Activated CD8-positive, alpha-beta memory T cell treated with anti-CD3 and anti-CD28 coated beads, Interleukin-2, amount 50 U/mL, for 48 hours (primary cell): ENCODE measurements at regions not wholly inside any gene's neighbourhood (a gene's known extent, or its start where the extent isn't known, plus 50 kb on each side); places are given as distances from the start of the nearest gene placed in this dataset.

ENCODE experiments used
- DNase-seq: peaks from one replicate; pipeline ENCODE4 v3.0.0-alpha.2; 2020

GRCh38 chr2:191516260-191516659 is 161.7 kb upstream of the NABP1 start:
- no peak for DNase-seq

GRCh38 chr2:191521608-191522208 is 156.2 kb upstream of the NABP1 start:
- DNase-seq: no peak

DNA sequence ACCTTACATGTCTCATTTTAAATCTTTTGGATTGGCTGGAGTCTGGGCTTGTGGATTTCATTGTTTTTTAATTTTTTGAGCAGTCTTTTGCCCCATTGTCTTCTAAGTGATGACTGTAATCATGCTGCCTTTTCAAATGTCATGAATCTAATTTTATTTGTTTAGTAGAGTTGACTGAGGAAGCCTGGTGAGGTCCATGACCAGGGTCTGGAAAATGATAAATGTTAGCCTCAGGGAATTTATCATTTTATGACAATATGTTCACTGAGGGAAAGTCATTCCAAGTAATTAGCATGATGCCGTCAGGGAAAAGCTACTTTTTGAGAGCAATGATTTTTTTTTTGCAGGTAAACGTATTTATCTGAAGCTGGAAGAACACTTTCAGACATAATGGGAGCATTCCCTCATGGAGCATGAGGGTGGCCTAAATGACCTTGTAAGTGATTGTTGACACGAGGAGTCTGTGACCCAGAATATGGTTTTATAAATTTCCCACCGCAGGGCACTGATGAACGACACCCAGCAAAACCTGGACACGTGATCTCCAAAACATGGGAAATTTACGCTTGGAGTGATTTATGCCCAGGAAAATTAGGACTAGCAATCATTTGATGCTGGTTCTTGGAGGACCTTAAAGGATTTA is 155.3 kb upstream of the NABP1 start:
- no peak for DNase-seq

- DNase-seq: no peak
Observed at GRCh38 chr2:191526091-191526490, 151.8 kb upstream of the NABP1 start.

- DNase-seq: no peak
Observed at GRCh38 chr2:191526536-191526935, 151.4 kb upstream of the NABP1 start.

DNA sequence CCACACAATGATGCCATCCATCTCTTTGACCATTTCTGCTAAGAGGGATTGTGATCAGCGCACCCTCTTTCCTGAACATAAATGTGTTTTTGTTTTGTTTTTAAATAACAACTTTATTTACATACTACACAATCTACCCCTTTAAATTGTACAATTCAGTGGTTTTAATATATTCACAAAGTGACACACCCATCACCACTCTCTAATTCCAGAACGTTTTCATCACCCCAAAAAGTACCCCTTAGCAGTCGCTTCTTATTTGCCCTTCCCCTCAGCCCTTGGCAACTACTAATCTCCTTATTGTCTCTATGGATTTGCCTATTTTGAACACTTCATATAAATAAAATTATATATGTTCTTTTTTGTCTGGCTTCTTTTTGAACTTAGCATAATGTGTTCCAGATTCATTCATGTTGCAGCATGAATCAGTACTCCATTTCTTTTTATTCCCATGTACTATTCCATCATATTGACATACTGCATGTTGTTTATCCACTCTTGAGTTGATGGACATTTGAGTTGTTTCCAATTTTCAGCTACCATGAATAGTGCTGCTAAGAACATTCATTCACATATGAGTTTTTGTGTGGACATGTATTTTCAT is 150.9 kb upstream of the NABP1 start:
- no peak for DNase-seq

- no peak for DNase-seq
Observed at GRCh38 chr2:191530618-191531017, 147.3 kb upstream of the NABP1 start.

- no peak for DNase-seq
Observed at GRCh38 chr2:191533693-191534180, 144.2 kb upstream of the NABP1 start.

GRCh38 chr2:191537921-191538320 is 140.0 kb upstream of the NABP1 start:
- no peak for DNase-seq

DNA sequence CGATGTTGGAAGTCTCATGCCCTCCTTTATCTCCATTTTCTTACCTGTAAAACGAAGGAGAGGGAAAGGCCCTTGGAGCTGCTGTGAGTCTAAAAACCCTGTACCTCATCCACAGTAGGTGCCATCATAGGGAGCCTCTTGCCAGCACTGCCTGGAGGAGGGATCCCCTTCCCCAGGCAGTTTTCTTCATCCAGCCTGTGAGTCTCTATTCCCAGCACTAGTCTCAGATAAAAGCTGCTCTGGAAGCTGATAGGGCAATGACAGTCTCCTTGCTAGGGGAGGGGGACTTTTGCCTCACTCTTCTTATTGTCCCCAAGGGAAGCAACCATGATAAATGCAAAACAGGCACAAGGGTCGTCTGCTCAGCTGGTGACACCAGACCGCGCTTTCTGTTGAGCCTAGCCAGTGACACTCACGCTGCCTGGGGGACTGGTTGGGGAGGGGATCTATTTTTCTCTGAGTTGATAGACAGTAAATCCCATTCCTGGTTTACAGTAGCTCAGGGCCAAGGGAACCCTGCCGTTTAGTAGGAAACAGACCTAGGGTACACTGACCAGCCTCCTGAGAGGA is 139.5 kb upstream of the NABP1 start:
- no peak for DNase-seq

DNA sequence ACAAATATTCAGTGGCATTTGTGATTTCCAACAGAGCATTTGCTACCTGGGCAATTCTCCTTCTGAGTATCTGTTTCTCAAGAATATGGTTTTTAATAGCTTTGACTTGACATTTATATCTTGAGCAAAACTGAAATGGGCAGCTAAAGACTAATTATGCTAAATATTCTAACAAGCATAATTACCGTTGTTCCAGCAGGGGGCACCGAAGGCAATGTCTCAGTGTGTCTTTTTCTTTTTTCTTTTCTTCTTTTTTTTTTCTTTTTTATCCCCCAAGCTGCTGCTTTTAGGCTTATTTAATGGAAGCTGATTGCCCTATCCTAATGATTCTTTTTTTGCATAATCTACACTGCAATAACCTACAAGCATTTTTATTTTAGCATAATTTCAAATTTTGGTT is 138.9 kb upstream of the NABP1 start:
- DNase-seq: no peak

DNA sequence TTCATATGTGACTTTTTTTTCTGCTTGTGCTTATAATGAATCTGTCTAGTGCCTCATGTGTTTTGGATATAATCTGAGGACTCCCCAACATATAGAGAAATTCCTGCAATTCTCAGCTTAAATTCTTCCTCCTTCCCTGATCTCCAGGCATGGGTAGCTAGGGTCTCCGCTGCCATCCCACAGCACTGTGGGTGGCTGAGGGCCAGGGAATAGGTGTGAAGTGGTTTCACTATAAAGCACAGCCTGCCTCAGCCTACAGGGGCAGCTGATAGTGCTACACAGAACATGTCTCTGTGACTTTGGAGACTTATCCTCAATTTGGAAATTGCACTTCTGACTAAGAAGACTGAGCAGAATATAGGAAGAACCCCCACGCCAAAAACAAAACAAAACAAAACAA is 137.3 kb upstream of the NABP1 start:
- DNase-seq: no peak

GRCh38 chr2:191543708-191544107 is 134.2 kb upstream of the NABP1 start:
- no peak for DNase-seq

- no peak for DNase-seq
Observed at GRCh38 chr2:191544461-191545062, 133.4 kb upstream of the NABP1 start.

- no peak for DNase-seq
Observed at GRCh38 chr2:191545361-191545760, 132.6 kb upstream of the NABP1 start.

DNA sequence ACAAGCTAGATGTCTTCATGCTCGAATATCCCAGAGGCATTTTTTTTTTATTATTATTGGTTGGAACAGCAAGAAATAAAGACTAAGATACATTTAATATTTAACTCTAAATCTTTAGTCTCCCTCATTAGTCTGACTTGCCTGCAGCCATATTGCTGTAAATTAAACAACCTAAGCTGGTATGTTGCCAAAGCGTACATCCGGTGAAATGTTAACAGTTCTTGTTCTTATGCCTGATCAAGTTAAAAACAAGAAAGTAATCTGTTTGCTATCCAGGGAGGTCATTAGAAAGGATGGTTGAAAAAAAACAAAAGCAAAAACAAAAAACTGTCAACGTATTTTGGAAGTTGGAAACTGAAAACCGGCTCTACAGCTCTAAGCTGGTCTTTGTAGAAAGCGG is 125.9 kb upstream of the NABP1 start:
- no peak for DNase-seq

- DNase-seq: no peak
Observed at GRCh38 chr2:191554240-191554639, 123.7 kb upstream of the NABP1 start.

- DNase-seq: peak; percentile 89
Observed at GRCh38 chr2:191555092-191555742, 122.7 kb upstream of the NABP1 start.

GRCh38 chr2:191556463-191556862 is 121.5 kb upstream of the NABP1 start:
- no peak for DNase-seq

DNA sequence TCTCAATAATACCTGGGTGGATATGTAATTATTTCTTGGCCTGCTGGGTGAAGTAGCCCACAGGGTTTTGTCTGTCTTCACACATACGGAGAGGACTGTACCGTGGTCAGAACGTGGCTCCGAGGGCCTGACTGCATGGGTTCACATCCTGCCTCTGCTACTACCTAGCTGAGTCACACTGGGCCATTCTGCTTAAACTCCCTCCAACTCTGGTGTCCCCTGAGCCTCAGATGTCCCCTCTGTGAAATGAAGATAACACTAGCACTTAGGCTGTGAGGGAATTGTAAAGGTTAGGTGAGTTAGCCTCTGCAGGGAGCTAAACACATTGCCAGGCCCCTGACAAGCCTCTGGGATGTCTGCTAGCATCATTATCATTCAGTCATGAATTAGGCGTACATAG is 120.1 kb upstream of the NABP1 start:
- no peak for DNase-seq

DNA sequence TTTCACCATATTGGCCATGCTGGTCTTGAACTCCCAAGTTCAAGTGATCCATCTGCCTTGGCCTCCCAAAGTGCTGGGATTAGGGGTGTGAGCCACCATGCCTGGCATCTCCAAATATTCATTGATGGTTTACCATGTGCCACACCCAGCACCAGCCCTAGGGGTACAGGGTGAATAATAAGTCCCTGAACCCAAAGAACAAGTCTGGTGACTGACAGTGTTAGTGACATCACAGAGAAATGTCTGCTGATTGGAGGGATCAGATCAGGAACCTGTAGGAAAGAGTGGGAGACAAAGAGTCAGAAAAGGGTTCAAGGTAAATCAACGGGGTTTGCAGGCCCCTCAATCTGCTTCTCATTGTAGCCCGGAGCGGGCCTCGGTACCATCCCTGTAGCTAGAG is 118.4 kb upstream of the NABP1 start:
- DNase-seq: no peak

- DNase-seq: no peak
Observed at GRCh38 chr2:191560411-191560980, 117.4 kb upstream of the NABP1 start.

- DNase-seq: no peak
Observed at GRCh38 chr2:191565120-191565519, 112.8 kb upstream of the NABP1 start.
